ENCODE measurements at regions not wholly inside any gene's neighbourhood (a gene's known extent, or its start where the extent isn't known, plus 50 kb on each side); places are given as distances from the start of the nearest gene placed in this dataset.
"Not testable (repeated sequence)": the region's sequence is repeated elsewhere in the genome, so short reads cannot be mapped to it uniquely, and the experiment has no call there.

DNA sequence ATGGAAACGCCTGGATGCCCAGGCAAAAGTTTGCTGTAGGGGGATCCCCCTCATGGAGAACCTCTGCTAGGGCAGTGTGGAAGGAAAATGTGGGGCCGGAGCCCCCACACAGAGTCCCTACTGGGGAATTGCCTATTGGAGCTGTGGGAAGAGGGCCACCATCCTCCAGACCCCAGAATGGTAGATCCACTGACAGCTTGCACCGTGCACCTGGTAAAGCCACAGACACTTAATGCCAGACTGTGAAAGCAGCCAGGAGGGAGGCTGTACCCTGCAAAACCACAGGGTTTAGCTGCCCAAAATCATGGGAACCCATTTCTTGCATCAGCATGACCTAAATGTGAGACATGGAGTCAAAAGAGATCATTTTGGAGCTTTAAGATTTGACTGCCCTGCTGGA lies 302.0 kb upstream of the ST8SIA4 start:
- not testable (repeated sequence) for TF ChIP-seq CTCF (conservative IDR thresholded peaks at IDR 0.05; ENCODE audit: low read depth in 2 of 2); EZH2 (IDR thresholded peaks at IDR 0.05; ENCODE audit: low read depth, unreplicated experiment); ZNF114 (CRISPR knock-in tag; IDR thresholded peaks at IDR 0.05); POLR2AphosphoS5 (IDR thresholded peaks at IDR 0.05; ENCODE audit: low read depth); EZH2phosphoT487 (IDR thresholded peaks at IDR 0.05; ENCODE audit: unreplicated experiment); CREB1 (CRISPR knock-in tag; IDR thresholded peaks at IDR 0.05; ENCODE audit: low read depth); JUNB (IDR thresholded peaks at IDR 0.05; ENCODE audit: unreplicated experiment); NANOG (IDR thresholded peaks at IDR 0.05; ENCODE audit: borderline replicate concordance); ZNF331 (CRISPR knock-in tag; IDR thresholded peaks at IDR 0.05; ENCODE audit: low read depth); STAT1 (IDR thresholded peaks at IDR 0.05; ENCODE audit: unreplicated experiment)
- TF ChIP-seq, protein P1, sequence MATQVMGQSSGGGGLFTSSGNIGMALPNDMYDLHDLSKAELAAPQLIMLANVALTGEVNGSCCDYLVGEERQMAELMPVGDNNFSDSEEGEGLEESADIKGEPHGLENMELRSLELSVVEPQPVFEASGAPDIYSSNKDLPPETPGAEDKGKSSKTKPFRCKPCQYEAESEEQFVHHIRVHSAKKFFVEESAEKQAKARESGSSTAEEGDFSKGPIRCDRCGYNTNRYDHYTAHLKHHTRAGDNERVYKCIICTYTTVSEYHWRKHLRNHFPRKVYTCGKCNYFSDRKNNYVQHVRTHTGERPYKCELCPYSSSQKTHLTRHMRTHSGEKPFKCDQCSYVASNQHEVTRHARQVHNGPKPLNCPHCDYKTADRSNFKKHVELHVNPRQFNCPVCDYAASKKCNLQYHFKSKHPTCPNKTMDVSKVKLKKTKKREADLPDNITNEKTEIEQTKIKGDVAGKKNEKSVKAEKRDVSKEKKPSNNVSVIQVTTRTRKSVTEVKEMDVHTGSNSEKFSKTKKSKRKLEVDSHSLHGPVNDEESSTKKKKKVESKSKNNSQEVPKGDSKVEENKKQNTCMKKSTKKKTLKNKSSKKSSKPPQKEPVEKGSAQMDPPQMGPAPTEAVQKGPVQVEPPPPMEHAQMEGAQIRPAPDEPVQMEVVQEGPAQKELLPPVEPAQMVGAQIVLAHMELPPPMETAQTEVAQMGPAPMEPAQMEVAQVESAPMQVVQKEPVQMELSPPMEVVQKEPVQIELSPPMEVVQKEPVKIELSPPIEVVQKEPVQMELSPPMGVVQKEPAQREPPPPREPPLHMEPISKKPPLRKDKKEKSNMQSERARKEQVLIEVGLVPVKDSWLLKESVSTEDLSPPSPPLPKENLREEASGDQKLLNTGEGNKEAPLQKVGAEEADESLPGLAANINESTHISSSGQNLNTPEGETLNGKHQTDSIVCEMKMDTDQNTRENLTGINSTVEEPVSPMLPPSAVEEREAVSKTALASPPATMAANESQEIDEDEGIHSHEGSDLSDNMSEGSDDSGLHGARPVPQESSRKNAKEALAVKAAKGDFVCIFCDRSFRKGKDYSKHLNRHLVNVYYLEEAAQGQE (IDR thresholded peaks at IDR 0.05; ENCODE audit: unreplicated experiment): not testable (repeated sequence)
- TF ChIP-seq, protein P2, sequence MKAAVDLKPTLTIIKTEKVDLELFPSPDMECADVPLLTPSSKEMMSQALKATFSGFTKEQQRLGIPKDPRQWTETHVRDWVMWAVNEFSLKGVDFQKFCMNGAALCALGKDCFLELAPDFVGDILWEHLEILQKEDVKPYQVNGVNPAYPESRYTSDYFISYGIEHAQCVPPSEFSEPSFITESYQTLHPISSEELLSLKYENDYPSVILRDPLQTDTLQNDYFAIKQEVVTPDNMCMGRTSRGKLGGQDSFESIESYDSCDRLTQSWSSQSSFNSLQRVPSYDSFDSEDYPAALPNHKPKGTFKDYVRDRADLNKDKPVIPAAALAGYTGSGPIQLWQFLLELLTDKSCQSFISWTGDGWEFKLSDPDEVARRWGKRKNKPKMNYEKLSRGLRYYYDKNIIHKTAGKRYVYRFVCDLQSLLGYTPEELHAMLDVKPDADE (IDR thresholded peaks at IDR 0.05): not testable (repeated sequence)
- TF ChIP-seq, protein P3, sequence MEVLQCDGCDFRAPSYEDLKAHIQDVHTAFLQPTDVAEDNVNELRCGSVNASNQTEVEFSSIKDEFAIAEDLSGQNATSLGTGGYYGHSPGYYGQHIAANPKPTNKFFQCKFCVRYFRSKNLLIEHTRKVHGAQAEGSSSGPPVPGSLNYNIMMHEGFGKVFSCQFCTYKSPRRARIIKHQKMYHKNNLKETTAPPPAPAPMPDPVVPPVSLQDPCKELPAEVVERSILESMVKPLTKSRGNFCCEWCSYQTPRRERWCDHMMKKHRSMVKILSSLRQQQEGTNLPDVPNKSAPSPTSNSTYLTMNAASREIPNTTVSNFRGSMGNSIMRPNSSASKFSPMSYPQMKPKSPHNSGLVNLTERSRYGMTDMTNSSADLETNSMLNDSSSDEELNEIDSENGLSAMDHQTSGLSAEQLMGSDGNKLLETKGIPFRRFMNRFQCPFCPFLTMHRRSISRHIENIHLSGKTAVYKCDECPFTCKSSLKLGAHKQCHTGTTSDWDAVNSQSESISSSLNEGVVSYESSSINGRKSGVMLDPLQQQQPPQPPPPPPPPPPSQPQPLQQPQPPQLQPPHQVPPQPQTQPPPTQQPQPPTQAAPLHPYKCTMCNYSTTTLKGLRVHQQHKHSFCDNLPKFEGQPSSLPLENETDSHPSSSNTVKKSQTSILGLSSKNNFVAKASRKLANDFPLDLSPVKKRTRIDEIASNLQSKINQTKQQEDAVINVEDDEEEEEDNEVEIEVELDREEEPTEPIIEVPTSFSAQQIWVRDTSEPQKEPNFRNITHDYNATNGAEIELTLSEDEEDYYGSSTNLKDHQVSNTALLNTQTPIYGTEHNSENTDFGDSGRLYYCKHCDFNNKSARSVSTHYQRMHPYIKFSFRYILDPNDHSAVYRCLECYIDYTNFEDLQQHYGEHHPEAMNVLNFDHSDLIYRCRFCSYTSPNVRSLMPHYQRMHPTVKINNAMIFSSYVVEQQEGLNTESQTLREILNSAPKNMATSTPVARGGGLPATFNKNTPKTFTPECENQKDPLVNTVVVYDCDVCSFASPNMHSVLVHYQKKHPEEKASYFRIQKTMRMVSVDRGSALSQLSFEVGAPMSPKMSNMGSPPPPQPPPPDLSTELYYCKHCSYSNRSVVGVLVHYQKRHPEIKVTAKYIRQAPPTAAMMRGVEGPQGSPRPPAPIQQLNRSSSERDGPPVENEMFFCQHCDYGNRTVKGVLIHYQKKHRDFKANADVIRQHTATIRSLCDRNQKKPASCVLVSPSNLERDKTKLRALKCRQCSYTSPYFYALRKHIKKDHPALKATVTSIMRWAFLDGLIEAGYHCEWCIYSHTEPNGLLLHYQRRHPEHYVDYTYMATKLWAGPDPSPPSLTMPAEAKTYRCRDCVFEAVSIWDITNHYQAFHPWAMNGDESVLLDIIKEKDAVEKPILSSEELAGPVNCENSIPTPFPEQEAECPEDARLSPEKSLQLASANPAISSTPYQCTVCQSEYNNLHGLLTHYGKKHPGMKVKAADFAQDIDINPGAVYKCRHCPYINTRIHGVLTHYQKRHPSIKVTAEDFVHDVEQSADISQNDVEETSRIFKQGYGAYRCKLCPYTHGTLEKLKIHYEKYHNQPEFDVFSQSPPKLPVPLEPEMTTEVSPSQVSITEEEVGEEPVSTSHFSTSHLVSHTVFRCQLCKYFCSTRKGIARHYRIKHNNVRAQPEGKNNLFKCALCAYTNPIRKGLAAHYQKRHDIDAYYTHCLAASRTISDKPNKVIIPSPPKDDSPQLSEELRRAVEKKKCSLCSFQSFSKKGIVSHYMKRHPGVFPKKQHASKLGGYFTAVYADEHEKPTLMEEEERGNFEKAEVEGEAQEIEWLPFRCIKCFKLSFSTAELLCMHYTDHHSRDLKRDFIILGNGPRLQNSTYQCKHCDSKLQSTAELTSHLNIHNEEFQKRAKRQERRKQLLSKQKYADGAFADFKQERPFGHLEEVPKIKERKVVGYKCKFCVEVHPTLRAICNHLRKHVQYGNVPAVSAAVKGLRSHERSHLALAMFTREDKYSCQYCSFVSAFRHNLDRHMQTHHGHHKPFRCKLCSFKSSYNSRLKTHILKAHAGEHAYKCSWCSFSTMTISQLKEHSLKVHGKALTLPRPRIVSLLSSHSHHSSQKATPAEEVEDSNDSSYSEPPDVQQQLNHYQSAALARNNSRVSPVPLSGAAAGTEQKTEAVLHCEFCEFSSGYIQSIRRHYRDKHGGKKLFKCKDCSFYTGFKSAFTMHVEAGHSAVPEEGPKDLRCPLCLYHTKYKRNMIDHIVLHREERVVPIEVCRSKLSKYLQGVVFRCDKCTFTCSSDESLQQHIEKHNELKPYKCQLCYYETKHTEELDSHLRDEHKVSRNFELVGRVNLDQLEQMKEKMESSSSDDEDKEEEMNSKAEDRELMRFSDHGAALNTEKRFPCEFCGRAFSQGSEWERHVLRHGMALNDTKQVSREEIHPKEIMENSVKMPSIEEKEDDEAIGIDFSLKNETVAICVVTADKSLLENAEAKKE (CRISPR knock-in tag; IDR thresholded peaks at IDR 0.05): not testable (repeated sequence)
